Naive thymus-derived CD8-positive, alpha-beta T cell (primary cell): ENCODE measurements at regions not wholly inside any gene's neighbourhood (a gene's known extent, or its start where the extent isn't known, plus 50 kb on each side); places are given as distances from the start of the nearest gene placed in this dataset.

Source experiments
- ATAC-seq, 2 donors: fragments of 150-1000 bp; cut with Tn5 transposase in 1 of 2; sonication (Bioruptor Pico), chemical (Tn5 transposase) in 1 of 2; 1 replicate in 1 of 2; 2 replicates in 1 of 2; pipeline ENCODE4 v1.10.0; 2021; ENCODE audit warnings: mild to moderate bottlenecking in 2 of 2, moderate library complexity in 2 of 2
- POLR2A ChIA-PET: fragments of 350-600 bp; sonication (Branson Sonifier 250); formaldehyde crosslinking; loops from one replicate; lab custom pipeline; 2021; ENCODE audit warnings: antibody characterized with exemption; lab: Charles Lee
- DNase-seq, 10 donors: peaks; one replicate each; pipeline versions ENCODE4 v3.0.0 to v3.0.0-alpha.2; 2020 to 2022
- H3K27ac Mint-ChIP-seq, 10 donors: one replicate each; pipeline ENCODE4 v1.8.0; 2020 to 2022; ENCODE audit warnings: mild to moderate bottlenecking in 10 of 10, mixed read lengths in 10 of 10, moderate library complexity in 4 of 10, inconsistent platforms in 1 of 10
- H3K27me3 Mint-ChIP-seq, 5 donors: one replicate each; pipeline ENCODE4 v1.8.0; 2021 to 2022; ENCODE audit warnings: mixed read lengths in 5 of 5
- H3K36me3 Mint-ChIP-seq, 3 donors: one replicate each; pipeline ENCODE4 v1.8.0; 2020 to 2022; ENCODE audit warnings: mixed read lengths in 3 of 3, mild to moderate bottlenecking in 2 of 3, inconsistent platforms in 1 of 3
- H3K4me1 Mint-ChIP-seq, 4 donors: one replicate each; pipeline ENCODE4 v1.8.0; 2021 to 2022; ENCODE audit warnings: mixed read lengths in 4 of 4
- H3K4me3 Mint-ChIP-seq, 10 donors: one replicate each; pipeline ENCODE4 v1.8.0; 2020 to 2022; ENCODE audit warnings: mild to moderate bottlenecking in 10 of 10, mixed read lengths in 10 of 10, moderate library complexity in 6 of 10, inconsistent platforms in 1 of 10
- H3K9me3 Mint-ChIP-seq, 9 donors: one replicate each; pipeline ENCODE4 v1.8.0; 2020 to 2022; ENCODE audit warnings: mixed read lengths in 9 of 9, mild to moderate bottlenecking in 3 of 9, inconsistent platforms in 1 of 9, moderate library complexity in 1 of 9

DNA sequence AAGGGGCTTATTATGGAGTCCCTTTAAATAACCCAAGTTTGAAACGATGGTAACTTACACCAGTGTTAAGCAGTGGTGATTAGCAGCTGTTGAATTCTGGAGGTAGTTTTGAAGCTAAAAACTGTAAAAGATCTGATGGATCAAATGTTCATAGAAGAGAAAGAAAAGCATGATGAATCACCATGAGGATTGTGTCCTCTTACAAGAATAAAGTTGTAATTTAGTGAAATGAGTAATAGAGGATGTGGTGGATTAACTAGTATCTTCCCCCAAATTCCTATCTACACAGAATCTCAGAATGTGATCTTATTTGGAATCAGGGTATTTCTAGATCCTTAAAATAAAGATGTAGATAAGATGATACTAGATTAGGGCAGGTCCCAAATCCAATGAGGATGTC, 1138.2 kb upstream of the TMEFF2 start:
- Mint-ChIP-seq H3K4me1 (peaks cover 0 to 2% (median 0%) of the 10 kb centered on the region in 4 donors), H3K4me3 (no peak overlapping the region), H3K27ac (no peak overlapping the region), H3K27me3 (peaks cover 0 to 3% (median 0%) of the 10 kb centered on the region in 5 donors), H3K36me3 (no peaks in the 10 kb centered on the region), H3K9me3 (peaks cover 0 to 2% (median 0%) of the 10 kb centered on the region in 9 donors)
- no peak for ATAC-seq
- POLR2A ChIA-PET, result no interaction called here
- DNase-seq, result no peak

DNA sequence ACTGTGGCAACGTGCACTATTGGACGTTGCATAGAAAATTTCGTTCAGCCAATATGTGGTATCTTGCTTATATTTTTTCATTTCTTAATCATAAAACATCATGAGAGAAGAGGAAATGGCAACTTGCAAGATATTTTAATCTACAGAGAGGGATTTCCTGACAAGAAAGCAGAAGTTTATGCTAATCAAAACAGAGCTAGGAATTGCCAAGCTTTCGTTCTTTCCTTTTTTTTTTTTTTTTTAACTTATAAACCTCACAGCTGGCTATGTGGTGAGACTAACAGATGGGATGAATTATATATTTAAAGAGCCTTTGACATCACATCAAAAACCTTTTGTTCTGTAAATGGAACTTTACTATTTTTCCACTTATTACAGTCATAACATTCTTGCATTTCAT, 1136.9 kb upstream of the TMEFF2 start:
- no peak overlapping the region for H3K27ac Mint-ChIP-seq
- peaks cover 0 to 2% (median 0%) of the 10 kb centered on the region in 9 donors for H3K9me3 Mint-ChIP-seq
- ATAC-seq (no peak), DNase-seq (no peak)
- H3K4me3 Mint-ChIP-seq, result peak overlapping the region in 1 of 10 donors; percentile 17
- peaks cover 0 to 2% (median 0%) of the 10 kb centered on the region in 4 donors for H3K4me1 Mint-ChIP-seq
- peaks cover 0 to 3% (median 0%) of the 10 kb centered on the region in 5 donors for H3K27me3 Mint-ChIP-seq
- H3K36me3 Mint-ChIP-seq, result no peaks in the 10 kb centered on the region
- POLR2A ChIA-PET, result no interaction called here

DNA sequence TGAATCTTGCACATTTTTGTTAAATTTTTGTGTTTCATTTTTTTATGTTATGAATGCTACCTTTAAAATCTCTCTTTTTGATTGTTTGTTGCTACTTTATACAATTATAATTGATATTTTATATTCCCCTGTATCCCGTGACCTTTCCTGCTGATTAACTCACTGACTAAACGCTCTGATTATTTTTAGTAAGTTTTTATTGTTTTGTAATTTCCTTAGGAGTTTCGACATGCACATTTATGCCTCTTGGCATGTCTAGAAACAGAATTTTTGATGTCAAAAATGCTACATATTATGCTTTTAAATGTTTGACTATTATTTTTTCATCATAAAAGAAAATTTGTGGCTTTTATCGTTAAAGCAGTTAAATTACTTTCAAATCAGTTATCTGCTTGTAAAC, 1131.6 kb upstream of the TMEFF2 start:
- POLR2A ChIA-PET, result no interaction called here
- H3K27me3 Mint-ChIP-seq, result no peaks in the 10 kb centered on the region
- ATAC-seq, result no peak
- no peaks in the 10 kb centered on the region for H3K36me3 Mint-ChIP-seq
- H3K9me3 Mint-ChIP-seq, result no peaks in the 10 kb centered on the region
- H3K4me3 Mint-ChIP-seq, result no peak overlapping the region
- no peak for DNase-seq
- H3K27ac Mint-ChIP-seq, result no peak overlapping the region
- no peaks in the 10 kb centered on the region for H3K4me1 Mint-ChIP-seq

DNA sequence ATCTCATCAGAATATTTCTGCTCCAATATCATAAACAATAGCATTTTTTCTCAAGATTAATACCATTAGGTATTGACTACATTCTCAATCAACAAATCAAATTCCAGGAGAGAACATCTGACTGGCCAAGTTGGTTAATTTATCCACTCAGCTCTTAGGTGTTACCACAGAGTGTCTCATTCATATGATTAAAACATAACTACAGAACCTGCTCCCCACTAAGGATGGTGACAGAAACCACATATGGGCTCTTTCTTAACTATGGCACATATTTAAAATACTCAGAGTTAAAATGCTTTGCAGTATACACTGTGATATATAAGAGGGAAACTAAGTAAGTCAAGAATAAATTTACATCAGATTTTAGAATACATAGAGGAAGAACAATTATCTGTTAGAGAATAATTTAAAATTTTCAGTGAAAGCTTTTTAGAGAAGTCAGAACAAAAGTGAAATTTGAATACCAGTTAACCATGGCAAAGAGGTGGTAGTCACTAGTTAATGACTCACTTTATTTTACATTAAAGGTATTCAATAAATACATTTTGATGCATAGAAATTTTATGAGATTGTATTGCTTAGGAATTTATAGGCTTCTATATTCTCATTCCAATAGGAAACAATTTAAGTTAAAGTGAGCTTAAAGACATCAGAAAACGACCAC, 1120.8 kb upstream of the TMEFF2 start:
- Mint-ChIP-seq H3K27ac (no peak overlapping the region), H3K9me3 (peaks cover 0 to 5% (median 0%) of the 10 kb centered on the region in 9 donors), H3K4me3 (no peak overlapping the region), H3K27me3 (no peaks in the 10 kb centered on the region), H3K4me1 (no peaks in the 10 kb centered on the region), H3K36me3 (no peaks in the 10 kb centered on the region)
- ATAC-seq (no peak), DNase-seq (no peak)
- POLR2A ChIA-PET, result no interaction called here

DNA sequence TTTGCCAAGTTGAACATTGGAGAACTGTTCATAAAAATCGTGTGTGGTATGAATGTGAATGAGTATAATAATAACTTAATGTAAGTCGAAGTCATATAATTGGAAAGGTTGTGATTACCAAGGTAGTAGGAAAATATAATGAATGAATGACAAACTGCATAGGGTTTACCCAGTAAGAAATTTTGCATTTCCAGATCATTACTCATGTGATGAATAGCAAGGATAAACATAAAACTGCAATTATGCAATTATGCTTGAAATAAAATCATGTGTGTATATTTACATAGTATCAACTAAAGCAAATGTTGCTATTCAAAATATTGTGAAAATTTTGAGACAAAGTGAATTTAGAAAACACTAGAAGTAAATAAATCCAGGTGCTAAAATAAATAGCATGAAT, 1108.7 kb upstream of the TMEFF2 start:
- DNase-seq (no peak), ATAC-seq (no peak)
- no peak overlapping the region for H3K4me3 Mint-ChIP-seq
- H3K27ac Mint-ChIP-seq, result no peak overlapping the region
- peaks cover 0 to 11% (median 0%) of the 10 kb centered on the region in 9 donors for H3K9me3 Mint-ChIP-seq
- H3K4me1 Mint-ChIP-seq, result no peaks in the 10 kb centered on the region
- POLR2A ChIA-PET, result no interaction called here
- H3K36me3 Mint-ChIP-seq, result no peaks in the 10 kb centered on the region
- H3K27me3 Mint-ChIP-seq, result no peaks in the 10 kb centered on the region

DNA sequence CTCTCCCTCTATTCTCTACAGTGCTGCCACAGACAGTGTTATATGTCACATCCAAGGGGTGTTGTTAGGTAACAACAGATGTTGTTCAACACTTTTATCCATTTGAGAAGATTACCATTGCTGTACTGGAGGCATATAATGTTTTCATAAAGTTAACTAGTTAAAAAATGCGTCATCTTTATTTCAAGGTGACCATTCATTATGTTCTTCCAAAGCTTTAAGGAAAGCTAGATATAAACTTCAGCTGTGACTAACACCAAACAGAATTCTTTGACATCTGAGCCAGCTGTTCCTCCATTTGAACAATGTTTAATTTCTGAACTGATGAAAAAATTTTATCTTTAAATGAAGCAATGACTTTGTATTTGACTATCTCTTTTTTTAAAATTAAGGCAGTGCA, 1099.6 kb upstream of the TMEFF2 start:
- H3K36me3 Mint-ChIP-seq, result no peaks in the 10 kb centered on the region
- no peak for DNase-seq
- no peak for ATAC-seq
- peaks cover 0 to 9% (median 0%) of the 10 kb centered on the region in 9 donors for H3K9me3 Mint-ChIP-seq
- no peak overlapping the region for H3K27ac Mint-ChIP-seq
- H3K4me3 Mint-ChIP-seq, result no peak overlapping the region
- POLR2A ChIA-PET, result no interaction called here
- no peaks in the 10 kb centered on the region for H3K4me1 Mint-ChIP-seq
- no peaks in the 10 kb centered on the region for H3K27me3 Mint-ChIP-seq

DNA sequence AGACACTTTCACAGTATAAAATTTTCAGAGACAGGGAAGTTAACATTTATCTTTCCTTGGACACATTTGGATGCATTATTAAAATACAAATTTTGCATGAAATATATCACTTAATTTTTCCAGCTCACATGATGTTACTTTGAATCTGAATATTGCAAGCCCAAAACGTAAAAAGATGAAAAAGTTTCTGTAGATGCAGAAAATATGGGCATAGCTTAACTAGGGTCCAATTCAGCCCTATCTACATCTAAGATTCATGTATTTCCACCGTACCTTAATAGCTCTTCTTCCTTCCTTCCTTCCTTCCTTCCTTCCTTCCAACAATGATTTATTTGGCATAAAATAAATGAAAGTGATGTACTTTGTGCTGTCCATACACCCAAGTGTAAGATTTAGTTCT, 1084.6 kb upstream of the TMEFF2 start:
- no peaks in the 10 kb centered on the region for H3K4me1 Mint-ChIP-seq
- no peak overlapping the region for H3K27ac Mint-ChIP-seq
- H3K4me3 Mint-ChIP-seq, result no peak overlapping the region
- H3K27me3 Mint-ChIP-seq, result no peaks in the 10 kb centered on the region
- H3K36me3 Mint-ChIP-seq, result no peaks in the 10 kb centered on the region
- POLR2A ChIA-PET, result no interaction called here
- H3K9me3 Mint-ChIP-seq, result peaks cover 0 to 3% (median 0%) of the 10 kb centered on the region in 9 donors
- no peak for ATAC-seq
- no peak for DNase-seq

DNA sequence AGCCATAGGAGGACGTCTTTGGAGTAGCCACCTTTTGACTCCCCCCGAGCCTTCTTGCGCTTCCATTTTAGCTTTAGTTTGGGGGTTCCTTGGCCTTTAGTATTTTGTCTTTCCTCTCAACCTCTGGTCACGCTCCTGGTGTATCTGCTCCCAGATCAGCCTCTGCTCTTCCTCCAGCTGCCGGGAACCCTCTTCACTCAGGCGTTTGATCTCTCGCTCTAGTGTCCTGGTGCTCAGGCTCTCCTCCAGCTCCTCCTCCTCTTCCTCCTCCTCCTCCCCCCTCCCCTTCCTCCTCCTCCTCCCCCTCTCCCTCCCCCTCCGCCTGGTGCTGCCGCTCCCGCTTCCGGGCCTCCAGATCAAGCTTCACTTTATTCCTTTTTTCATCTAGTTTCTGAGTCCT, 1082.3 kb upstream of the TMEFF2 start:
- H3K27me3 Mint-ChIP-seq, result no peaks in the 10 kb centered on the region
- POLR2A ChIA-PET, result no interaction called here
- H3K9me3 Mint-ChIP-seq, result no peaks in the 10 kb centered on the region
- no peaks in the 10 kb centered on the region for H3K36me3 Mint-ChIP-seq
- H3K4me1 Mint-ChIP-seq, result no peaks in the 10 kb centered on the region
- H3K4me3 Mint-ChIP-seq, result no peak overlapping the region
- no peak overlapping the region for H3K27ac Mint-ChIP-seq
- DNase-seq (no peak), ATAC-seq (no peak)

DNA sequence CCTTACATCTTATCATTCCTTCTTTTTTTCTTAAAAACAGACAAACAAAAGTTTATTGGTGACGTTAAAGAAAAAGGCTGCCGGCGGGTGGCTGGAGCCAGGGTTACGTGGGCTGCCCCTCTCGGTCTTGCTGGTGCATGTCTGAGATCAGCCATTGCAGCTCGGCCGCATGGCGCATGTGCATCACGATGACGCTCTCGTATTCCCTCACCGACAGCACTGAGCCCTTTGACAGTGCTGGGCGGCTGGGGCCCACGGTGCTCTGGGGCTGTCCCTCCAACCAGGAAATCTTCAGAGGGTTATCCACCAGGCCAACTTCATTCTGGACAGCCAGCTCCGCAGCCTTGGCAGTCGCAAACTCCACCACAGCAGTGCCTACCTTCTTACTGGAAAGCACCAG, 1081.8 kb upstream of the TMEFF2 start:
- no peaks in the 10 kb centered on the region for H3K9me3 Mint-ChIP-seq
- ATAC-seq, result no peak
- no peaks in the 10 kb centered on the region for H3K4me1 Mint-ChIP-seq

DNA sequence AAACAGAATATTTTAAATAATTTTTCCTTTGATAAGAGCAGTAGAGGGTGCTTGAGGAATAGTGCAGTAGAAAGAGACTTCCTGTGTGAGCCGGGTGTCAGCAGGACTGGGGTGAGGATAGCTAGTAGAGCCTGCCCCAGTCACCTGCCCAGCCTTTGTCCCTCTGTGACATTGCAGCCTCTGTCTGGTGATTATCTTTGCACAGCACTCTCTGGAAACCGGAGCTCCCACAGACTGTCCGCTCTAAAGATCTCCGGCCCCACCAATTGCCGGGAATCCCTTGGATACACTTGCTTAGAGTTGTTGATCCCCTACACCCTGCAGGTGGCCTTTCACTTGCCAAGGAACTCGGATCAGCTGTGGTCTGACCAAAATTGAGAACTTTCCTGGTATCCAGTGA, 1081.3 kb upstream of the TMEFF2 start:
- POLR2A ChIA-PET, result no interaction called here
- Mint-ChIP-seq H3K36me3 (no peaks in the 10 kb centered on the region), H3K27me3 (no peaks in the 10 kb centered on the region), H3K4me3 (no peak overlapping the region), H3K4me1 (no peaks in the 10 kb centered on the region), H3K9me3 (no peaks in the 10 kb centered on the region), H3K27ac (no peak overlapping the region)
- ATAC-seq, result no peak
- DNase-seq, result no peak

More for the DNA sequence above, 1081.8 kb upstream of the TMEFF2 start:
- H3K27me3 Mint-ChIP-seq, result no peaks in the 10 kb centered on the region
- no peak overlapping the region for H3K4me3 Mint-ChIP-seq
- POLR2A ChIA-PET, result no interaction called here
- no peaks in the 10 kb centered on the region for H3K36me3 Mint-ChIP-seq
- no peak for DNase-seq
- H3K27ac Mint-ChIP-seq, result no peak overlapping the region

DNA sequence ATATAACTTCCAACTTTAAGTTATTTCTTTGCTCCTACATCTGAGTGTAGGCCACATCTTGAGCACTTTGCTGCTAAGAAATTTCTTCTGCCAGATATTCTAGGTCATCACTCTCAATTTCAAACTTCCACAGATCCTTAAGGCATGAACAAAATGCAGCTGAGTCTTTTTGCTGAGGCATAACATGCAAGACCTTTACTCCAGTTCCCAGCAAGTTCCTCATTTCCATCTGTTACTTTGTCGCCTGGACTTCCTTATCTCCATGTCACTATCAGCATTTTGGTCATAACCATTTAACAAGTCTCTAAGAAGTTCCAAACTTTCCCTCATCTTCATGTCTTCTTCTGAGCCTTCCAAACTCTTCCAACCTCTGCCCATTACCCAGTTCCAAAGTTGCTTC, 1077.3 kb upstream of the TMEFF2 start:
- ATAC-seq (no peak), DNase-seq (no peak)
- H3K27me3 Mint-ChIP-seq, result no peaks in the 10 kb centered on the region
- H3K9me3 Mint-ChIP-seq, result peaks cover 0 to 2% (median 0%) of the 10 kb centered on the region in 9 donors
- H3K27ac Mint-ChIP-seq, result no peak overlapping the region
- no peaks in the 10 kb centered on the region for H3K4me1 Mint-ChIP-seq
- no peak overlapping the region for H3K4me3 Mint-ChIP-seq
- POLR2A ChIA-PET, result no interaction called here
- H3K36me3 Mint-ChIP-seq, result no peaks in the 10 kb centered on the region

DNA sequence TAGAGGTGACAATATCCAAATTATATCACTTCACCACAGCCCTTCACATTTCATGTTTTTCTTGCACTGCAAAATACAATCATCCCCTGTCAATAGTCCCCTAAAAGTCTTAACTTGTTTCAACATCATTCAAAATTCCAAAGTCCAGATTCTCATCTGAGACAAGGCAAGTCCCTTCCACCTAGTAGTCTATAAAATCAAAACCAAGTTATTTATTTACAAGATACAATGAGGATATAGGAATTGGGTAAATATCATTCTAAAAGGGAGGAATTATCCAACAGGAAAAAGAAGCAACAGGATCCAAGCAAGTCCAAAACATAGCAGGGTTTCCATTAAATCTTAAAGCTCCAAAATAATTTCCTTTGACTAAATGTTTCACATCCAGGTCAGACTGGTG, 1076.1 kb upstream of the TMEFF2 start:
- H3K4me1 Mint-ChIP-seq, result no peaks in the 10 kb centered on the region
- H3K9me3 Mint-ChIP-seq, result peaks cover 0 to 2% (median 0%) of the 10 kb centered on the region in 9 donors
- H3K27ac Mint-ChIP-seq, result no peak overlapping the region
- DNase-seq, result no peak
- no peak overlapping the region for H3K4me3 Mint-ChIP-seq
- no peaks in the 10 kb centered on the region for H3K36me3 Mint-ChIP-seq
- POLR2A ChIA-PET, result no interaction called here
- no peaks in the 10 kb centered on the region for H3K27me3 Mint-ChIP-seq
- ATAC-seq, result no peak

DNA sequence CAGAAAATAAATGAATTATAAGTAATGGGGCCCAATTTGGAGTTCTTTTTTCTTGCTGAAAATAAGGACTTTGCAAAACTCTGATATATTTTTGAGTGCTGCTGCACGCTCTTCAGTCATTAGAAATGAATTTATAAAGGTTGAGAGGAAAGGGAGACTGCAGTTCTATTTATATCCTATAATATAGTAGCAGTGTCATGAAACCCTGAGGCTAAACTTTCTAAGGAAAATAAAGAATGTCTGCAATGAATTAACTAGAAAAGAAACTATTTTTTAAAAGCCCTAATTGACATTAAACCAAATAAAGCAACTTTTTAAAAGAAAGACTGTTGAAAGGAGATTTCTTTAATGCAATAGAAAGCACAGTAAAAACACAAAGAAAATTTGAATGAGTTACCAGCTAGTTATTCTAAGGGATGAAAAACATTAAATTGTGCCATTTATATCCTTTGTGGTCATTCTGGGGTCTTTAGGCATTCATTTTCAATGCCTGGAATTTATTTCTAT, 1072.8 kb upstream of the TMEFF2 start:
- POLR2A ChIA-PET, result no interaction called here
- Mint-ChIP-seq H3K9me3 (peaks cover 0 to 2% (median 0%) of the 10 kb centered on the region in 9 donors), H3K27me3 (no peaks in the 10 kb centered on the region), H3K27ac (no peak overlapping the region), H3K4me1 (no peaks in the 10 kb centered on the region), H3K4me3 (no peak overlapping the region), H3K36me3 (no peaks in the 10 kb centered on the region)
- DNase-seq (no peak), ATAC-seq (no peak)

DNA sequence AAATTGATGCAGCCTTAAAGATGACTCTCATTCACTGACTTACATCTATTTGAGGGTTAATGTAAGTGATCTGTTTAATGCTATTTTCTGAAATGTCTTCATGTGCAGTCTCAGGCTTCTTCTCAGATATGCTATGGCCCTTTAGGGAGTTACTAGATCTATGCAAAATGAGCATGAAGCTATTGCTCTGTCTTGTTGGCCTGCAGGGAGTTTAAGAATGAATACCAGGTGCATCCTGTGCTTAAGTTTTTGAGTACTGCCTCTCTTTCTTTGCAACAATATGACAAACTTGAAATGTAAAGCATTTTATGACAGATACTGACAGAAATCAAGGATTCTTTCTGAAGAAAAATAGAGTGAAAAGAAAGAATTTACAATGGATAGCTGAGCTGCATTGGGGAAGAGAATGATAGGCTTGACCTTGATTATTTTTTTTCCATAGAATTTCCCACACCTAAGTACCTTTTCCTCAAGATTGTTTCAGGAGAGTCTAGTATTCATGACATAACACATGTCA, 1058.3 kb upstream of the TMEFF2 start:
- Mint-ChIP-seq H3K4me3 (no peak overlapping the region), H3K9me3 (peaks cover 0 to 4% (median 0%) of the 10 kb centered on the region in 9 donors), H3K36me3 (no peaks in the 10 kb centered on the region), H3K27me3 (peaks cover 0 to 3% (median 0%) of the 10 kb centered on the region in 5 donors), H3K4me1 (no peaks in the 10 kb centered on the region), H3K27ac (no peak overlapping the region)
- ATAC-seq, result no peak
- no peak for DNase-seq
- POLR2A ChIA-PET, result no interaction called here
